H9 (cell line): ENCODE measurements at regions not wholly inside any gene's neighbourhood (a gene's known extent, or its start where the extent isn't known, plus 50 kb on each side); places are given as distances from the start of the nearest gene placed in this dataset.

Experiments used
- DNase-seq: peaks from one replicate; pipeline ENCODE4 v3.0.0-alpha.2; 2017
- H2AFZ ChIP-seq: one replicate; pipeline ENCODE4 v1.6.1; 2013; ENCODE audit warnings: mild to moderate bottlenecking, low read length, control low read depth, moderate library complexity
- H2AK5ac ChIP-seq: 2 replicates; pipeline ENCODE4 v1.6.1; 2013; ENCODE audit warnings: low read length, control low read depth, mixed read lengths; ENCODE audit not compliant: insufficient read length
- H2BK120ac ChIP-seq: one replicate; pipeline ENCODE4 v1.6.1; 2013; ENCODE audit warnings: low read depth, mild to moderate bottlenecking, low read length, control low read depth, inconsistent platforms; ENCODE audit not compliant: poor library complexity, severe bottlenecking
- H2BK12ac ChIP-seq: 2 replicates; pipeline ENCODE4 v1.6.1; 2013; ENCODE audit warnings: low read length, control low read depth, mixed read lengths, low read depth; ENCODE audit not compliant: insufficient read length
- H2BK15ac ChIP-seq: 2 replicates; pipeline ENCODE4 v1.6.1; 2013; ENCODE audit warnings: low read depth, low read length, control low read depth
- H2BK20ac ChIP-seq: one replicate; pipeline ENCODE4 v1.6.1; 2013; ENCODE audit warnings: low read depth, mild to moderate bottlenecking, low read length, control low read depth, inconsistent platforms; ENCODE audit not compliant: poor library complexity, severe bottlenecking
- H2BK5ac ChIP-seq: 2 replicates; pipeline ENCODE4 v1.6.1; 2013; ENCODE audit warnings: low read length, control low read depth, mixed read lengths; ENCODE audit not compliant: insufficient read length
- H3K14ac ChIP-seq: 2 replicates; pipeline ENCODE4 v1.6.1; 2013; ENCODE audit warnings: low read length, control low read depth; ENCODE audit not compliant: insufficient read depth
- H3K18ac ChIP-seq: 2 replicates; pipeline ENCODE4 v1.6.1; 2013; ENCODE audit warnings: low read depth, mild to moderate bottlenecking, mixed read lengths, low read length, control low read depth; ENCODE audit not compliant: insufficient read length
- H3K23ac ChIP-seq: 2 replicates; pipeline ENCODE4 v1.6.1; 2013; ENCODE audit warnings: low read length, control low read depth, mixed read lengths, low read depth; ENCODE audit not compliant: insufficient read length
- H3K23me2 ChIP-seq: 2 replicates; pipeline ENCODE4 v1.6.1; 2013; ENCODE audit warnings: low read depth, mild to moderate bottlenecking, mixed read lengths, low read length, control low read depth; ENCODE audit not compliant: insufficient read length, poor library complexity, severe bottlenecking
- H3K27ac ChIP-seq: 2 replicates; pipeline ENCODE4 v1.5.1; 2013; ENCODE audit warnings: low read length, control low read depth, mixed read lengths, low read depth; ENCODE audit not compliant: insufficient read length
- H3K27me3 ChIP-seq: 2 replicates; pipeline ENCODE4 v1.6.1; 2013; ENCODE audit warnings: low read length, control low read depth, inconsistent platforms; ENCODE audit not compliant: insufficient read depth
- H3K4ac ChIP-seq: 2 replicates; pipeline ENCODE4 v1.6.1; 2013; ENCODE audit warnings: low read depth, mild to moderate bottlenecking, control low read depth, inconsistent platforms, low read length, moderate library complexity
- H3K4me1 ChIP-seq: 2 replicates; pipeline ENCODE4 v1.6.1; 2013; ENCODE audit warnings: low read length, control low read depth, inconsistent platforms; ENCODE audit not compliant: insufficient read depth
- H3K4me2 ChIP-seq: 2 replicates; pipeline ENCODE4 v1.6.1; 2013; ENCODE audit warnings: low read length, control low read depth, mixed read lengths; ENCODE audit not compliant: insufficient read length, insufficient read depth
- H3K56ac ChIP-seq: 2 replicates; pipeline ENCODE4 v1.6.1; 2013; ENCODE audit warnings: low read depth, mild to moderate bottlenecking, mixed read lengths, low read length, control low read depth; ENCODE audit not compliant: insufficient read length
- H3K79me1 ChIP-seq: 2 replicates; pipeline ENCODE4 v1.6.1; 2013; ENCODE audit warnings: low read depth, mild to moderate bottlenecking, moderate library complexity, low read length, control low read depth, inconsistent platforms; ENCODE audit not compliant: insufficient read depth, poor library complexity, severe bottlenecking
- H3K79me2 ChIP-seq: 2 replicates; pipeline ENCODE4 v1.6.1; 2013; ENCODE audit warnings: low read length, control low read depth, inconsistent platforms; ENCODE audit not compliant: insufficient read depth
- H3K9ac ChIP-seq: 2 replicates; pipeline ENCODE4 v1.6.1; 2013; ENCODE audit warnings: low read length, control low read depth, mixed read lengths; ENCODE audit not compliant: insufficient read length; ENCODE audit errors: extremely low read depth
- H3K9me3 ChIP-seq: one replicate; pipeline ENCODE4 v1.6.1; 2013; ENCODE audit warnings: low read depth, low read length, inconsistent platforms; ENCODE audit not compliant: control insufficient read depth
- H3T11ph ChIP-seq: one replicate; pipeline ENCODE4 v1.6.1; 2013; ENCODE audit warnings: mild to moderate bottlenecking, low read length, control low read depth, inconsistent platforms
- H4K20me1 ChIP-seq: one replicate; pipeline ENCODE4 v1.6.1; 2013; ENCODE audit not compliant: control insufficient read depth, insufficient read length, insufficient read depth
- H4K5ac ChIP-seq: 2 replicates; pipeline ENCODE4 v1.6.1; 2013; ENCODE audit warnings: low read depth, mild to moderate bottlenecking, mixed read lengths, low read length, control low read depth; ENCODE audit not compliant: insufficient read length
- H4K8ac ChIP-seq: replicated peaks from 2 replicates; pipeline ENCODE4 v1.6.1; 2013; ENCODE audit warnings: low read length, control low read depth, mixed read lengths, low read depth; ENCODE audit not compliant: insufficient read length
- H4K91ac ChIP-seq: 2 replicates; pipeline ENCODE4 v1.6.1; 2013; ENCODE audit warnings: low read depth, mild to moderate bottlenecking, moderate library complexity, mixed read lengths, low read length, control low read depth; ENCODE audit not compliant: insufficient read length
- H3K27ac Mint-ChIP-seq, 3 experiments: 2 replicates in 2 of 3; 3 replicates in 1 of 3; pipeline ENCODE4 v1.8.0; 2020 to 2021; ENCODE audit warnings: mixed read lengths in 3 of 3, mild to moderate bottlenecking in 1 of 3, moderate library complexity in 1 of 3
- H3K27me3 Mint-ChIP-seq: 2 replicates; pipeline ENCODE4 v1.8.0; 2021; ENCODE audit warnings: low read depth, mild to moderate bottlenecking, moderate library complexity, mixed read lengths
- H3K36me3 Mint-ChIP-seq, 3 experiments: 2 replicates in 2 of 3; 3 replicates in 1 of 3; pipeline ENCODE4 v1.8.0; 2020 to 2021; ENCODE audit warnings: low read depth in 3 of 3, mixed read lengths in 3 of 3; ENCODE audit not compliant: insufficient read depth in 1 of 3
- H3K4me1 Mint-ChIP-seq, 2 experiments: 2 replicates each; pipeline ENCODE4 v1.8.0; 2020; ENCODE audit warnings: mixed read lengths in 2 of 2
- H3K4me3 Mint-ChIP-seq, 2 experiments: 2 replicates in 1 of 2; 3 replicates in 1 of 2; pipeline ENCODE4 v1.8.0; 2020 to 2021; ENCODE audit warnings: mild to moderate bottlenecking in 2 of 2, mixed read lengths in 2 of 2, moderate library complexity in 1 of 2
- H3K9me3 Mint-ChIP-seq, 2 experiments: 2 replicates in 1 of 2; 3 replicates in 1 of 2; pipeline ENCODE4 v1.8.0; 2020; ENCODE audit warnings: mild to moderate bottlenecking in 2 of 2, mixed read lengths in 2 of 2, moderate library complexity in 1 of 2
- WGBS: extraction: QIAGEN DNeasy Blood & Tissue Kit; methylation state at CpG from one replicate; pipeline ENCODE4 v1.1.7; 2013; ENCODE audit warnings: missing lambda C conversion rate, low lambda C conversion rate, mixed read lengths; ENCODE audit not compliant: insufficient read length; ENCODE audit errors: extremely low coverage; 5-methylcytosine and 5-hydroxymethylcytosine counted together
- TF ChIP-seq, protein P1 (sequence below): fragments of 200-600 bp; sonication (generic); conservative IDR thresholded peaks from 3 replicates; pipeline ENCODE4 v1.8.0; 2021; ENCODE audit warnings: antibody characterized with exemption, mild to moderate bottlenecking

DNA sequence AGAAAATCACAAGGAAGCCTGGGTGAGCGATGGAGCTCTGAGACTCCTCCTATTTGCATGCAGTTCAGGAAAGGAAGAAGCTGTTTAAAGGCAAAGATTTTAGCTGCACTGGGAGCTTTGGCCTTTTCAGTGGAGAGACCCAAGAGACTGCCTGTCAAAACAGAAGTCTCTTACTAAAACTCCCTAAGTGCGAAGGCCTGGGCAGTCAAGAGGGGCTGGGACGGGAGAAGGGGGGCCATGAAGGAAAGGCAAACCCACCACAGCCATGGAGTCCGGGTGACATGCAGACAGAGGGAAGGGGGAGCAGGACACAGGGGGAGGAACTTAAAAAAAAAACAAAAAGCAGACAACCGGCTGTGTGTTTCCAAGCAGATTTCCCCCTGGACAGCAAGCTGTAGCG is 537.6 kb upstream of the NOX3 start:
- H3K4ac ChIP-seq: no peak overlapping the region
- no peak overlapping the region for H2BK120ac ChIP-seq
- H3K23me2 ChIP-seq: no peaks in the 10 kb centered on the region
- no peak overlapping the region for H3K56ac ChIP-seq
- H3K79me2 ChIP-seq: no peaks in the 10 kb centered on the region
- no peaks in the 10 kb centered on the region for H3K79me1 ChIP-seq
- Mint-ChIP-seq H3K27me3 (no peaks in the 10 kb centered on the region; the same call in 1 of the 2 replicates), H3K4me3 (no peak overlapping the region), H3K9me3 (no peaks in the 10 kb centered on the region; a peak in 3 of 5 replicates), H3K4me1 (peaks cover 0 to 4% of the 10 kb centered on the region in 2 experiments; a peak in 1 of 4 replicates), H3K27ac (no peak overlapping the region; a peak in 2 of 7 replicates), H3K36me3 (peaks cover 0 to 2% (median 0%) of the 10 kb centered on the region in 3 experiments; a peak in 1 of 7 replicates)
- no peak overlapping the region for H3K9ac ChIP-seq
- no peak overlapping the region for H2BK12ac ChIP-seq
- H4K5ac ChIP-seq: no peak overlapping the region
- no peaks in the 10 kb centered on the region for H3K9me3 ChIP-seq
- no peaks in the 10 kb centered on the region for H3K27me3 ChIP-seq
- H2AK5ac ChIP-seq: no peak overlapping the region
- no CpG with 5 or more reads among the region's 6 CpGs for WGBS
- no peak overlapping the region for H2AFZ ChIP-seq
- no peak overlapping the region for H4K8ac ChIP-seq
- H4K20me1 ChIP-seq: no peaks in the 10 kb centered on the region
- H3K4me2 ChIP-seq: no peak overlapping the region
- H4K91ac ChIP-seq: no peak overlapping the region
- H3K4me1 ChIP-seq: no peaks in the 10 kb centered on the region
- no peak overlapping the region for H3K23ac ChIP-seq
- no peak overlapping the region for H3K27ac ChIP-seq
- H2BK15ac ChIP-seq: no peak overlapping the region
- TF ChIP-seq, protein P1, sequence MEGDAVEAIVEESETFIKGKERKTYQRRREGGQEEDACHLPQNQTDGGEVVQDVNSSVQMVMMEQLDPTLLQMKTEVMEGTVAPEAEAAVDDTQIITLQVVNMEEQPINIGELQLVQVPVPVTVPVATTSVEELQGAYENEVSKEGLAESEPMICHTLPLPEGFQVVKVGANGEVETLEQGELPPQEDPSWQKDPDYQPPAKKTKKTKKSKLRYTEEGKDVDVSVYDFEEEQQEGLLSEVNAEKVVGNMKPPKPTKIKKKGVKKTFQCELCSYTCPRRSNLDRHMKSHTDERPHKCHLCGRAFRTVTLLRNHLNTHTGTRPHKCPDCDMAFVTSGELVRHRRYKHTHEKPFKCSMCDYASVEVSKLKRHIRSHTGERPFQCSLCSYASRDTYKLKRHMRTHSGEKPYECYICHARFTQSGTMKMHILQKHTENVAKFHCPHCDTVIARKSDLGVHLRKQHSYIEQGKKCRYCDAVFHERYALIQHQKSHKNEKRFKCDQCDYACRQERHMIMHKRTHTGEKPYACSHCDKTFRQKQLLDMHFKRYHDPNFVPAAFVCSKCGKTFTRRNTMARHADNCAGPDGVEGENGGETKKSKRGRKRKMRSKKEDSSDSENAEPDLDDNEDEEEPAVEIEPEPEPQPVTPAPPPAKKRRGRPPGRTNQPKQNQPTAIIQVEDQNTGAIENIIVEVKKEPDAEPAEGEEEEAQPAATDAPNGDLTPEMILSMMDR: no peak
- no peak overlapping the region for H3T11ph ChIP-seq
- no peak overlapping the region for H2BK20ac ChIP-seq
- no peak overlapping the region for H2BK5ac ChIP-seq
- DNase-seq: no peak
- no peak overlapping the region for H3K18ac ChIP-seq
- H3K14ac ChIP-seq: no peak overlapping the region
